Epithelial cell of proximal tubule (primary cell): ENCODE measurements at regions not wholly inside any gene's neighbourhood (a gene's known extent, or its start where the extent isn't known, plus 50 kb on each side); places are given as distances from the start of the nearest gene placed in this dataset.

Experiments
- DNase-seq: peaks from one replicate; pipeline ENCODE4 v3.0.0-alpha.2; 2011; ENCODE audit warnings: low read depth
- H3K4me3 ChIP-seq: 2 replicates; pipeline ENCODE4 v1.5.1; 2011; ENCODE audit warnings: low read depth, mild to moderate bottlenecking, low read length
- TF ChIP-seq, protein P1 (sequence below): conservative IDR thresholded peaks from 2 replicates; pipeline ENCODE4 v1.5.1; 2012; ENCODE audit warnings: low read depth, mild to moderate bottlenecking, low read length

DNA sequence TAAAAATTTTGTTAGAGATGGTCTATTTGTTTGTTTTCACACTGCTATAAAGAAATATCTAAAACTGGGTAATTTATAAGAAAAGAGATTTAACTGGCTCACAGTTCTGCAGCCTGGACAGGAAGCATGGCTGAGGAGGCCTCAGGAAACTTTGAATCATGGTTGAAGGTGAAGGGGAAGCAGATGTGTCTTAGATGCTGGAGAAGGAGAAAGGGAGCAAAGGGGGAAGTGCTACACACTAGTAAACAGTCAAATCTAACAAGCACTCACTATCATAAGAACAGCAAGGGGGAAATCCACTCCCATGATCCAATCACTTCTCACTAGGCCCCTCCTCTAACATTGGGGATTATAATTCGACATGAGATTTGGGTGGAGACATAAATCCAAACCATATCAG is 76.8 kb upstream of the COL24A1 start:
- TF ChIP-seq, protein P1, sequence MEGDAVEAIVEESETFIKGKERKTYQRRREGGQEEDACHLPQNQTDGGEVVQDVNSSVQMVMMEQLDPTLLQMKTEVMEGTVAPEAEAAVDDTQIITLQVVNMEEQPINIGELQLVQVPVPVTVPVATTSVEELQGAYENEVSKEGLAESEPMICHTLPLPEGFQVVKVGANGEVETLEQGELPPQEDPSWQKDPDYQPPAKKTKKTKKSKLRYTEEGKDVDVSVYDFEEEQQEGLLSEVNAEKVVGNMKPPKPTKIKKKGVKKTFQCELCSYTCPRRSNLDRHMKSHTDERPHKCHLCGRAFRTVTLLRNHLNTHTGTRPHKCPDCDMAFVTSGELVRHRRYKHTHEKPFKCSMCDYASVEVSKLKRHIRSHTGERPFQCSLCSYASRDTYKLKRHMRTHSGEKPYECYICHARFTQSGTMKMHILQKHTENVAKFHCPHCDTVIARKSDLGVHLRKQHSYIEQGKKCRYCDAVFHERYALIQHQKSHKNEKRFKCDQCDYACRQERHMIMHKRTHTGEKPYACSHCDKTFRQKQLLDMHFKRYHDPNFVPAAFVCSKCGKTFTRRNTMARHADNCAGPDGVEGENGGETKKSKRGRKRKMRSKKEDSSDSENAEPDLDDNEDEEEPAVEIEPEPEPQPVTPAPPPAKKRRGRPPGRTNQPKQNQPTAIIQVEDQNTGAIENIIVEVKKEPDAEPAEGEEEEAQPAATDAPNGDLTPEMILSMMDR, result no peak
- no peak overlapping the region for H3K4me3 ChIP-seq
- DNase-seq, result no peak

DNA sequence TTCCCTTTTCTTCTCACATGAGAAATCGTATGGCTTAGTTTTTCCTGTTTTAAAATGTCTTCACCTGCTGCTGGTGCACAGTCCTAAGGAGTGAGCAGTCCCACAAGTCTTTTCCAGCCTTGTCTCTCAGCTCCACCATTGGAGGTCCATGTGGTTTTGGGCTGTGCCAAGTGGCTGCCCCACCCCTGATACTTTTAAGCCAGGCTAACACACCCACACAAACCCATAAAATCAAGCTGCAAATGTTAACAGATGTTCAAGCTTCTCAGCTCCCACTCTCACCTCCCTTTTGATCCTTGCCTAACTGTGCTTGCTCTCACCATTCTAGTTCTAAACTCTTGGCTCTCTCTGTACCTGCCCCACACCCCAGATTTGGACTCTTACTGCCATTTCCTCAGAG is 74.5 kb upstream of the COL24A1 start:
- no peak overlapping the region for H3K4me3 ChIP-seq
- TF ChIP-seq, protein P1, result no peak
- no peak for DNase-seq

DNA sequence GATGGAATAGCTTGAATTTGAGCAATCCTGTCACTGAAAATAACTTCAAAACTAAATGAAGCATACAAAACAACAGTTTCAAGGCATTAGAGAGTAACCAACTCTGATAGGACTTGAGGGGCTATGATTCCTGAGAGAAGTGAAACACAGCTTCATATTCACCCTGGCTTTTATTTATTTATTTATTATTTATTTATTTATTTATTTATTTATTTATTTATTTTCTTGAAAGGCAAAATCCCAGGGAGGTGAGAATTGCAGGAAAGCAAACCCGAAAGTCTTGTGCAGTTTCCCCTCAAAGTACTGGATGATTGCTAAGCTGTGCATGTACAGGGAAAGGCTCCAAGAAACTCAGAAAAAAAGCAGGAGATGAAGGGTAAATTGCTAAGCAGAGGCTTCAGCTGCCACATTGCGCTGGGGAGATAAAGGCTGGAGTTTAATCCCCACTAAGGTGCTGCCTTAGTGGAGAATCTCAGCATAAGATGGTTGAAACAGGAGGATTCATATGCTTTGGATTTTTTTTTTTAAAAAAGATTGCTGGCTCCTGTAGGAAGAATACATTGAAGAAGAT is 72.9 kb upstream of the COL24A1 start:
- TF ChIP-seq, protein P1, result no peak
- no peak for DNase-seq
- no peak overlapping the region for H3K4me3 ChIP-seq

DNA sequence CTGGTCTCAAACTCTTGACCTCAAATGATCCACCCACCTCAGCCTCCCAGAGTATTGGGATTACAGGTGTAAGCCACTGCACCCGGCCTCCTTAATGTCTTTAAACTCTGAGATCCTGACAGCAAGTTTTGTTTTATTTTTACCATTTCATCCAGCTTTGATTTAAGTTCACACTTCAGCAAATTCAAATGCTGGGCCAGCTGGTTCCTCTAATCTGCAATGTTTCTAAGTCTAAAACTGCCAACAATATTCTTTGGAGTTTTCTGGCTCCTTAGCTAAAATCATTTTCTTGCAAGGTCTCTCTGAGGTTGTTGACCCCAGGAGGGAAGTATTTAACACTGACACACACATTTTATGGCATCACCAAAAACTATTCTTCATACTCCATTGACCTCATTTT is 72.0 kb upstream of the COL24A1 start:
- no peak for DNase-seq
- TF ChIP-seq, protein P1, result no peak
- H3K4me3 ChIP-seq, result no peak overlapping the region

DNA sequence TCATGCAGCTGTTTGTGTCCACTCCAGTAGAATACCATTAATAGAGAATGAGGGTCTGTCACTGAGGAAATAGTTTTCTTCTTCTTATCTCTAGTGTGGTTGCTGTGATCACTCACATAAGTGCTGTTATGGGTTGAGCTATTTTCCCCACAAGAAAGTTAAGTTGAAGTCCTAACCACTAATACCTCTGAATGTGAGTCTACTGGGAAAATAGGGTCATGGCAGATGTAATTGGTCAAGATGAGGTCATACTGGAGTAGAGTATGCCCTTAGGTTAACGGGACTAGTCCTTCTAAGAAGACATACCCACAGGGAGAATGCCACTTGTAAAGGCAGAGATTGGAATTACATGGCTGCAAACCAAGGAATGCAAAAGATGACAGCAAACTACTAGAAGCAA is 70.5 kb upstream of the COL24A1 start:
- TF ChIP-seq, protein P1, result no peak
- DNase-seq, result no peak
- no peak overlapping the region for H3K4me3 ChIP-seq

DNA sequence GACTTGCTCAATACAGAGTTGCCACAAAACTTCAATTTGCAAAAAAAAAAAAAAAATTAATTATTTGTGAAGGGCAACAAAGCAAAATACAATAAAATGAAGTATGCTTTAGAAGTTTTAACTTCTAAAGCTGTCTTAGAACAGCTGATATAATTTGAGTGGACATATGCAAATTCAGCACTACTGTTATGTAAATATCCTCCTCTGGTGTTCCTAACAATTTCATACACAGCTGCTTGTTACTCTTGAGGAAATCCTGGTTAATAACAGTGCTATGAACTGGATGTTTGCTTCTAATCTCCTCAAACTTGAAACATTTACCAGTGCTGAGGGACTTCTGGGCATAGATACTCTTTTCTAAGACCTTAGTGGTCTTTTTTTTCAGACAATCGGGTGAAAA is 69.6 kb upstream of the COL24A1 start:
- no peak overlapping the region for H3K4me3 ChIP-seq
- no peak for DNase-seq

More for the DNA sequence above, 69.6 kb upstream of the COL24A1 start:
- TF ChIP-seq, protein P1, result no peak
